AG04450 (cell line): ENCODE measurements at regions not wholly inside any gene's neighbourhood (a gene's known extent, or its start where the extent isn't known, plus 50 kb on each side); places are given as distances from the start of the nearest gene placed in this dataset.

ENCODE experiments used
- CTCF ChIA-PET: fragments of 300-600, 350-600 bp; formaldehyde crosslinking; extraction: SDS; loops from one replicate; lab custom pipeline; 2022; ENCODE audit warnings: antibody characterized with exemption, inconsistent platforms; lab: Charles Lee
- POLR2A ChIA-PET: fragments of 350-600 bp; formaldehyde crosslinking; extraction: SDS; loops from one replicate; lab custom pipeline; 2021; ENCODE audit warnings: antibody characterized with exemption, inconsistent platforms; lab: Yijun Ruan, JAX
- DNase-seq: peaks from one replicate; pipeline ENCODE4 v3.0.0-alpha.2; 2011; ENCODE audit warnings: low read depth, low spot score
- H3K27ac ChIP-seq: one replicate; pipeline ENCODE4 v1.5.1; 2012; ENCODE audit warnings: low read depth, low read length, control low read depth
- H3K27me3 ChIP-seq: one replicate; pipeline ENCODE4 v1.6.0; 2012; ENCODE audit warnings: low read length; ENCODE audit not compliant: control insufficient read depth, insufficient read depth
- H3K4me3 ChIP-seq: 2 replicates; pipeline ENCODE4 v1.5.1; 2011; ENCODE audit warnings: mild to moderate bottlenecking, low read depth, low read length, control low read depth
- H3K9me3 ChIP-seq: 2 replicates; pipeline ENCODE4 v1.5.1; 2012; ENCODE audit warnings: low read length; ENCODE audit not compliant: control insufficient read depth, insufficient read depth
- CTCF ChIP-seq: IDR thresholded peaks from 2 replicates; pipeline ENCODE4 v1.5.1; 2011; ENCODE audit warnings: low read depth, low read length, control low read depth, inconsistent platforms

- Histone ChIP-seq H3K4me3 (no peak overlapping the region), H3K27me3 (peaks cover 4% of the 10 kb centered on the region), H3K9me3 (no peaks in the 10 kb centered on the region), H3K27ac (no peak overlapping the region)
- CTCF ChIA-PET, result no interaction called here
- 0 out of 2 replicates have a peak, but pooled peaks have one; percentile 8 for TF ChIP-seq CTCF
- POLR2A ChIA-PET, result no interaction called here
- no peak for DNase-seq
Observed at GRCh38 chr20:50357783-50358161, 152.4 kb upstream of the PTPN1 start.

DNA sequence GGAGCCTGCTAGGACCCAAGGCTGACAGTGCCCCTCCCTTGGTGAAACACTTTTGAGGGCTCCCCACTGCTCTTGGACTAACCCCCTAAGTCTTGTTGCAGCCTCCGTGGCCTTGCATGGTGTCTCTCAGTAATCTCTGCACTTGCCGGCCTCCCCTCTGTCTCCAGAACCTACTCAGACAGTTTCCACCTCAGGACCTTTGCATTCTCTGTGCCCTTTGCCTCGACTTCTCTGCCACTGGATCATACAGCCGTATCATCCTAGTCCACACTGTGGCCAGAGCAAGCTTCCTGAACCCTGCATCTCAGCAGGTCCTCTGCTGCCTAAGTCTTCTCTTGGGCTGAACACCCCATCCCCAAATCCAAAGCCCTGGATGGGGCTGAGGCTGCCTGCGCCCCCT, 152.0 kb upstream of the PTPN1 start:
- Histone ChIP-seq H3K4me3 (no peak overlapping the region), H3K27me3 (peaks cover 4% of the 10 kb centered on the region), H3K9me3 (no peaks in the 10 kb centered on the region), H3K27ac (no peak overlapping the region)
- ChIA-PET POLR2A (no interaction called here), CTCF (no interaction called here)
- DNase-seq, result no peak
- TF ChIP-seq CTCF, result no peak

DNA sequence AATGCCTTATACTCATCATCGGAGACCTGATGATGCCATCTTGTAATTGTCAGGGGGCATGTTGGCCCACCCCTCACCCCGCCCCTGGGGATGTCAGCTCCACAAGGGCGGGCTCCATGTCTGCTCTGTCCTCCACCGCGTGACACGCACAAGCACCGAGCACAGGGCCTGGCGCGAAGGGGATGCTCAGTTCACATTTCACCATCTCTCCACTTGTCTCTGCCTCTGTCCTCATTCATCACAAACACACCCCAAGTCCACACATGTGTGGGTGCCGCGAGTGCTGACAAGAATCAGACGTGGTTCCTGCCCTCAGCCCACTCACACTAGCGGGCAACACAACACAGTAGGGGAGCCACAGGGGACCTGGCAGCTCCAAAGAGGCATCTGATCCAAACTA, 151.2 kb upstream of the PTPN1 start:
- CTCF ChIA-PET, result no interaction called here
- POLR2A ChIA-PET, result no interaction called here

DNA sequence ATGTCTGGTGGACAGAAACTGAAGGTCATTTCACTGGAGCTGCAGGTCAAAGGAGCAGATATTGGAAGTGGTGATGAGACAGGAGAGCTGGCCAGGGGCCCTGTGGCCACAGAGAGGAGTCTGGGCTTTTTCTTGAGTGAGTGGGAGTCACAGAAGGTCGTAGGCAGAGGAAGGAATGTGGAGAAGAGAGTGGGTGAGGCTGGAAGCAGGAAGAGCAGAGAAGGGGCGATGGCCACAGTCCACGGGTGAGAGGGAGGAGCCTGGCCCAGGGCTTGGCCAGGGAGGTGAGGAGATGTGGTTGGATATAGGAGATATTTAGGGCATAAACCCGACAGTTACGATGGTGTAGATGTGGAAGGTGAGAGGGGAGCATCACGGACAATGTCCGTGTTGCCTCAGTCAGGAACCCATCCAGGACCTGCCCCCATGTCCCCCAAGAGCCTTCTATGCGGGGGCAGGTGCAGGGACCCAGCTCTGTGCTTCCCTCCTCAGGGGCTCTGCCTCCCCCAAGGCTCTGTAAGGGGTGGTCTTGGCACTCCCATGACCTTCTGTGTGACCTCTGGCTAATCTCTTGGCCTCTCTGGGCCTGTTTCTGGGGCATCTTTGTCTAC, 150.5 kb upstream of the PTPN1 start:
- Histone ChIP-seq H3K9me3 (no peaks in the 10 kb centered on the region), H3K27ac (no peak overlapping the region), H3K27me3 (peaks cover 4% of the 10 kb centered on the region), H3K4me3 (no peak overlapping the region)
- ChIA-PET CTCF (no interaction called here), POLR2A (no interaction called here)
- no peak for TF ChIP-seq CTCF
- DNase-seq, result no peak

More for the DNA sequence above, 151.2 kb upstream of the PTPN1 start:
- no peak for DNase-seq
- no peak for TF ChIP-seq CTCF
- Histone ChIP-seq H3K27ac (no peak overlapping the region), H3K4me3 (no peak overlapping the region), H3K27me3 (peaks cover 4% of the 10 kb centered on the region), H3K9me3 (no peaks in the 10 kb centered on the region)

DNA sequence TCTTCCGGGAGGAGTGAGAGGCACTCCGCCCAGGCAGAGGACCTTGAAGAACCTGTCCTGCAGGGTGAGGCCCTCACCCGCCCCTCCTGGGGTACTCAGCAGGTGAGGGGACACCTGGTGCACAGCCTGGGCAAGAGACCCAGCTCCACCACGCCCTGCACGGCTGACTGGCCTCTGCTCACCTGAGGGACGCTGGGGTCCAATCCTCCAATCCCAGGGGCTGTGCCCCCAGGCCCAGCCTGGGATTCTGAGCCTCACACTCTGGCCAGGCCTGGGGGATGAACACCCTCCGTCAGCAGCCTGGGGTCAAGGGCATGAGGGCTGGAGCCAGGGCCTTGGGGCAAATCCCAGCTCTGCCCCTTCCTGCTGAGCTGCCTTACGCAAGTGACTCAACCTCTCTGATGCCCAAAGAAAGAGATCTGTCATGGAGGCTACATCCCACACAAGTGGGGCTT, 149.9 kb upstream of the PTPN1 start:
- ChIA-PET POLR2A (no interaction called here), CTCF (no interaction called here)
- Histone ChIP-seq H3K4me3 (no peak overlapping the region), H3K27me3 (peaks cover 4% of the 10 kb centered on the region), H3K9me3 (no peaks in the 10 kb centered on the region), H3K27ac (no peak overlapping the region)
- TF ChIP-seq CTCF, result no peak
- DNase-seq, result no peak
